Loucy (cell line): ENCODE measurements at regions not wholly inside any gene's neighbourhood (a gene's known extent, or its start where the extent isn't known, plus 50 kb on each side); places are given as distances from the start of the nearest gene placed in this dataset.
A peak's percentile ranks its signal among the peaks of the same experiment; 100 is the strongest.

Experiments used
- H2AFZ ChIP-seq: fragments of 200-600 bp; sonication (generic); 2 replicates; pipeline ENCODE4 v1.6.0; 2016; ENCODE audit warnings: antibody characterized with exemption, mild to moderate bottlenecking, low read length, moderate library complexity
- H3F3A ChIP-seq: fragments of 200-600 bp; 2 replicates; pipeline ENCODE4 v1.6.0; 2016; ENCODE audit warnings: antibody characterized with exemption, low read depth, mild to moderate bottlenecking
- H3K27me3 ChIP-seq: fragments of 200-600 bp; sonication (generic); 2 replicates; pipeline ENCODE4 v1.6.1; 2014; ENCODE audit warnings: low read length, mild to moderate bottlenecking; ENCODE audit not compliant: insufficient read depth, poor library complexity, severe bottlenecking
- H3K36me3 ChIP-seq: fragments of 200-600 bp; sonication (generic); 2 replicates; pipeline ENCODE4 v1.6.1; 2016; ENCODE audit warnings: low read length; ENCODE audit not compliant: insufficient read depth
- H3K4me1 ChIP-seq: fragments of 200-600 bp; sonication (generic); 2 replicates; pipeline ENCODE4 v1.5.1; 2014; ENCODE audit warnings: low read length, mild to moderate bottlenecking; ENCODE audit not compliant: insufficient read depth, poor library complexity, severe bottlenecking
- H3K4me2 ChIP-seq: fragments of 200-600 bp; sonication (generic); 2 replicates; pipeline ENCODE4 v1.6.0; 2014; ENCODE audit warnings: antibody characterized with exemption, low read length, low read depth, mild to moderate bottlenecking; ENCODE audit not compliant: poor library complexity, severe bottlenecking
- H3K4me3 ChIP-seq: fragments of 200-600 bp; sonication (generic); 2 replicates; pipeline ENCODE4 v1.5.1; 2014; ENCODE audit warnings: low read length, mild to moderate bottlenecking, mixed read lengths; ENCODE audit not compliant: poor library complexity, severe bottlenecking
- H3K79me2 ChIP-seq: fragments of 200-600 bp; sonication (generic); 2 replicates; pipeline ENCODE4 v1.6.1; 2014; ENCODE audit warnings: low read length; ENCODE audit not compliant: insufficient read depth
- H3K9ac ChIP-seq: fragments of 200-600 bp; sonication (generic); 2 replicates; pipeline ENCODE4 v1.6.0; 2014; ENCODE audit warnings: mild to moderate bottlenecking, low read depth, low read length, moderate library complexity; ENCODE audit not compliant: poor library complexity, severe bottlenecking
- H3K9me2 ChIP-seq: fragments of 200-600 bp; sonication (generic); replicated peaks from 2 replicates; pipeline ENCODE4 v1.6.1; 2016; ENCODE audit warnings: low read depth, low read length, mixed read lengths
- H3K9me3 ChIP-seq: fragments of 200-600 bp; sonication (generic); 2 replicates; pipeline ENCODE4 v1.6.1; 2014; ENCODE audit warnings: mild to moderate bottlenecking, antibody characterized with exemption, low read length, low read depth; ENCODE audit not compliant: insufficient read depth
- H4K20me1 ChIP-seq: fragments of 200-600 bp; sonication (generic); 2 replicates; pipeline ENCODE4 v1.6.0; 2014; ENCODE audit warnings: antibody characterized with exemption, low read length, mild to moderate bottlenecking; ENCODE audit not compliant: insufficient read depth, poor library complexity, severe bottlenecking
- CTCF ChIP-seq: fragments of 200-600 bp; sonication (generic); conservative IDR thresholded peaks from 2 replicates; pipeline ENCODE4 v1.5.1; 2014; ENCODE audit warnings: mild to moderate bottlenecking, antibody characterized with exemption, low read length
- EZH2phosphoT487 ChIP-seq: fragments of 200-600 bp; IDR thresholded peaks from 2 replicates; pipeline ENCODE4 v1.6.1; 2018; ENCODE audit warnings: antibody characterized with exemption, mild to moderate bottlenecking, moderate library complexity, borderline replicate concordance

GRCh38 chr5:61817472-61818326 lies 485.6 kb downstream of the ZSWIM6 start:
- Histone ChIP-seq H4K20me1 (no peaks in the 10 kb centered on the region), H3F3A (no peaks in the 10 kb centered on the region), H3K27me3 (no peaks in the 10 kb centered on the region), H3K36me3 (no peaks in the 10 kb centered on the region), H3K9me2 (no peaks in the 10 kb centered on the region), H3K9me3 (no peaks in the 10 kb centered on the region), H2AFZ (no peak overlapping the region), H3K4me2 (no peak overlapping the region), H3K4me3 (no peak overlapping the region), H3K9ac (no peak overlapping the region), H3K79me2 (no peaks in the 10 kb centered on the region), H3K4me1 (no peaks in the 10 kb centered on the region)
- TF ChIP-seq CTCF (peak; percentile 44), EZH2phosphoT487 (no peak)

DNA sequence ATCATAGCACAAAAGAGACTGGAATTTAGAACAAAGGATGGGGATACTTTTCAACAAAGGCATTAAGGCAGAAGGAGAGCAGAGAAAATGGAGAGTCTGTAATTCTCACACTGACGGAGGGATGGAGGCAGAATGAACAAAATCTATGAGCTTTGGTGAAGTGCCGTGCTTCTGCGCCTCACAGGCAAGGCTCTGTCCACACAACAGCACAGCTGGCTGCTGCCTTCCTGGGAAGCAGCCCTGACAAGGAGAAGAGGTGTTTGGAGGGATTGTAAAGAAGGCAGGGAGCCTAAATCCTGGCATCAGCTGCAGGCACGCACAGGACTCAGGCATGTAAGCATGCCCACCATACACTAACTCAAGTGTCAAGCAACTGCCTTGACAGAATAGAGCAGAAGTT lies 485.2 kb upstream of the KIF2A start:
- no peaks in the 10 kb centered on the region for H3K4me1 ChIP-seq
- no peaks in the 10 kb centered on the region for H3K36me3 ChIP-seq
- H3K9me2 ChIP-seq: no peaks in the 10 kb centered on the region
- no peaks in the 10 kb centered on the region for H4K20me1 ChIP-seq
- no peaks in the 10 kb centered on the region for H3K27me3 ChIP-seq
- H3K79me2 ChIP-seq: no peaks in the 10 kb centered on the region
- H3F3A ChIP-seq: no peaks in the 10 kb centered on the region
- no peak overlapping the region for H3K4me3 ChIP-seq
- TF ChIP-seq CTCF (no peak), EZH2phosphoT487 (no peak)
- H2AFZ ChIP-seq: no peak overlapping the region
- H3K9ac ChIP-seq: no peak overlapping the region
- H3K9me3 ChIP-seq: no peaks in the 10 kb centered on the region
- H3K4me2 ChIP-seq: no peak overlapping the region

DNA sequence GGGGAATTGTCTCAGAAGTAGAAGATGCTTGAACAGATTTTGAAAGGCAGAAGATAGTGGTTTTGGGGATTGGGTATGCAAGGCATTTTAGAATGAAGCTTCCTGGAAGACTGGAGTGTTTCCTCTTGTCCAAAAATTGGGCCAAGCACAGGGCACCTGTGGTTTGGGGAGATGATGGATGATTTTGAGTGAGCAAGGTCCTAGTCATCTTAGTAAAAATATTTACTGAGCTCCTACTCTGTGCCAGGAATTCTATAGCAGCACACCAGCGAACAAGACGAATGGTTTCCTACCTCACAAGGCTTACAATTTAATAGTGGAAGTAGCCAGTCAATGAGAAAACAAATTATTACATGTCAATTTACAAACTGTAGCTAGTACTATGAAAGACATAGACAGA lies 484.4 kb upstream of the KIF2A start:
- Histone ChIP-seq H3K9me2 (no peaks in the 10 kb centered on the region), H3K27me3 (no peaks in the 10 kb centered on the region), H3F3A (no peaks in the 10 kb centered on the region), H3K9ac (no peak overlapping the region), H3K4me2 (no peak overlapping the region), H4K20me1 (no peaks in the 10 kb centered on the region), H3K36me3 (no peaks in the 10 kb centered on the region), H3K9me3 (no peaks in the 10 kb centered on the region), H3K4me1 (no peaks in the 10 kb centered on the region), H3K4me3 (no peak overlapping the region), H2AFZ (no peak overlapping the region), H3K79me2 (no peaks in the 10 kb centered on the region)
- TF ChIP-seq EZH2phosphoT487 (no peak), CTCF (no peak)
